Ovary (tissue), 7 donors: ENCODE measurements at regions not wholly inside any gene's neighbourhood (a gene's known extent, or its start where the extent isn't known, plus 50 kb on each side); places are given as distances from the start of the nearest gene placed in this dataset.

Source experiments
- DNase-seq, 5 donors: peaks; one replicate each; pipeline ENCODE4 v3.0.0-alpha.2; 2019 to 2020
- H3K27ac ChIP-seq, 2 donors: fragments of 200-600 bp; one replicate each; pipeline versions ENCODE4 v1.5.1 to v1.8.0; 2019 to 2022
- H3K27me3 ChIP-seq: fragments of 200-600 bp; one replicate; pipeline ENCODE4 v1.8.0; 2022
- H3K36me3 ChIP-seq: fragments of 200-600 bp; sonication (generic); one replicate; pipeline ENCODE4 v1.5.1; 2019
- H3K4me1 ChIP-seq: one replicate; pipeline ENCODE4 v1.8.1; 2013; ENCODE audit warnings: mild to moderate bottlenecking, moderate library complexity; ENCODE audit not compliant: insufficient read depth
- H3K4me3 ChIP-seq: fragments of 200-600 bp; sonication (generic); one replicate; pipeline ENCODE4 v1.5.1; 2017
- H3K9me3 ChIP-seq, 2 donors: fragments of 200-600 bp in 1 of 2; sonication (generic) in 1 of 2; one replicate each; pipeline versions ENCODE4 v1.5.1 to v1.8.1; 2013 to 2019; ENCODE audit warnings: mild to moderate bottlenecking in 1 of 2, moderate library complexity in 1 of 2
- EP300 ChIP-seq: sonication (generic); formaldehyde crosslinking; IDR thresholded peaks from one replicate; pipeline ENCODE4 v1.6.1; 2017; ENCODE audit warnings: antibody characterized with exemption
- POLR2A ChIP-seq: fragments of 450-650 bp; IDR thresholded peaks from one replicate; pipeline ENCODE4 v1.6.1; 2017; ENCODE audit warnings: antibody characterized with exemption, mild to moderate bottlenecking, moderate library complexity
- WGBS, 3 donors: extraction: QIAGEN DNeasy Blood & Tissue Kit in 1 of 3; methylation state at CpG; one replicate each; pipeline versions ENCODE4 v1.1.5 to v1.1.7; 2013 to 2017; 5-methylcytosine and 5-hydroxymethylcytosine counted together
- intact Hi-C, 4 donors: fragments of 100-400 bp; cut with DNase I; formaldehyde crosslinking; loops; one replicate each; pipeline versions ENCODE4 v1.11.0 to v1.15.1; 2022 to 2023
- TF ChIP-seq, protein P1 (sequence below), 3 donors: fragments of 450-650 bp in 2 of 3; fragments of 200-600 bp in 1 of 3; IDR thresholded peaks; one replicate each; pipeline versions ENCODE4 v1.5.1 to v1.8.0; 2016 to 2022; ENCODE audit warnings: antibody characterized with exemption in 3 of 3, mild to moderate bottlenecking in 1 of 3
- donor health status: DM: no; HTN: no; CAD: no; lungs with moderate emphysema.
- donor health status: DM: no; HTN: no; CAD: no.
- donor health status: Bipolar disorder and iron deficiency.
- donor health status: DM: no; HTN: no; CAD: no.
- donor health status: DM: yes; HTN: yes; CAD: no.

- Histone ChIP-seq H3K9me3 (no peaks in the 10 kb centered on the region), H3K4me3 (no peak overlapping the region), H3K27me3 (no peaks in the 10 kb centered on the region), H3K4me1 (peaks cover 3% of the 10 kb centered on the region), H3K36me3 (no peaks in the 10 kb centered on the region), H3K27ac (no peak overlapping the region)
- TF ChIP-seq POLR2A (no peak), EP300 (no peak)
- TF ChIP-seq, protein P1, sequence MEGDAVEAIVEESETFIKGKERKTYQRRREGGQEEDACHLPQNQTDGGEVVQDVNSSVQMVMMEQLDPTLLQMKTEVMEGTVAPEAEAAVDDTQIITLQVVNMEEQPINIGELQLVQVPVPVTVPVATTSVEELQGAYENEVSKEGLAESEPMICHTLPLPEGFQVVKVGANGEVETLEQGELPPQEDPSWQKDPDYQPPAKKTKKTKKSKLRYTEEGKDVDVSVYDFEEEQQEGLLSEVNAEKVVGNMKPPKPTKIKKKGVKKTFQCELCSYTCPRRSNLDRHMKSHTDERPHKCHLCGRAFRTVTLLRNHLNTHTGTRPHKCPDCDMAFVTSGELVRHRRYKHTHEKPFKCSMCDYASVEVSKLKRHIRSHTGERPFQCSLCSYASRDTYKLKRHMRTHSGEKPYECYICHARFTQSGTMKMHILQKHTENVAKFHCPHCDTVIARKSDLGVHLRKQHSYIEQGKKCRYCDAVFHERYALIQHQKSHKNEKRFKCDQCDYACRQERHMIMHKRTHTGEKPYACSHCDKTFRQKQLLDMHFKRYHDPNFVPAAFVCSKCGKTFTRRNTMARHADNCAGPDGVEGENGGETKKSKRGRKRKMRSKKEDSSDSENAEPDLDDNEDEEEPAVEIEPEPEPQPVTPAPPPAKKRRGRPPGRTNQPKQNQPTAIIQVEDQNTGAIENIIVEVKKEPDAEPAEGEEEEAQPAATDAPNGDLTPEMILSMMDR (IDR thresholded peaks at IDR 0.05), result no peak
- DNase-seq, result no peak
- intact Hi-C loops, result no loop called here
- WGBS, 3 donors, result 85 to 90% (median 88%) methylated on average over 5 of the region's 5 CpGs
These were observed 147.8 kb downstream of the CYP26A1 start for GRCh38 chr10:93221521-93221920.

GRCh38 chr10:93222211-93222754, 148.6 kb downstream of the CYP26A1 start:
- whole genome bisulfite sequencing, 3 donors, result 44 to 77% (median 70%) methylated on average over 1 of the region's 1 CpG
- TF ChIP-seq, protein P1 (IDR thresholded peaks at IDR 0.05), result no peak
- no peak for TF ChIP-seq EP300
- no peaks in the 10 kb centered on the region for H3K27me3 ChIP-seq
- intact Hi-C loops, result no loop called here
- H3K4me1 ChIP-seq, result peaks cover 3% of the 10 kb centered on the region
- no peak for DNase-seq
- no peaks in the 10 kb centered on the region for H3K36me3 ChIP-seq
- no peak overlapping the region for H3K4me3 ChIP-seq
- no peak overlapping the region for H3K27ac ChIP-seq
- H3K9me3 ChIP-seq, result no peaks in the 10 kb centered on the region

GRCh38 chr10:93222876-93223275, 149.2 kb downstream of the CYP26A1 start:
- Histone ChIP-seq H3K4me3 (no peak overlapping the region), H3K27ac (no peak overlapping the region), H3K27me3 (no peaks in the 10 kb centered on the region), H3K4me1 (peaks cover 3% of the 10 kb centered on the region), H3K9me3 (no peaks in the 10 kb centered on the region), H3K36me3 (no peaks in the 10 kb centered on the region)
- TF ChIP-seq, protein P1 (IDR thresholded peaks at IDR 0.05), result no peak
- TF ChIP-seq POLR2A, result no peak
- no peak for TF ChIP-seq EP300
- no peak for DNase-seq
- intact Hi-C loops, result no loop called here

GRCh38 chr10:93223336-93223735, 149.6 kb downstream of the CYP26A1 start:
- H3K4me3 ChIP-seq, result no peak overlapping the region
- peaks cover 3% of the 10 kb centered on the region for H3K4me1 ChIP-seq
- H3K27ac ChIP-seq, result no peak overlapping the region
- no peaks in the 10 kb centered on the region for H3K9me3 ChIP-seq
- H3K27me3 ChIP-seq, result no peaks in the 10 kb centered on the region
- intact Hi-C loops, result no loop called here
- no peaks in the 10 kb centered on the region for H3K36me3 ChIP-seq
- TF ChIP-seq EP300 (no peak), POLR2A (no peak)
- TF ChIP-seq, protein P1 (IDR thresholded peaks at IDR 0.05), result no peak
- WGBS, 3 donors, result 96 to 97% (median 97%) methylated on average over 3 of the region's 3 CpGs
- DNase-seq, result no peak
